ENCODE measurements at regions not wholly inside any gene's neighbourhood (a gene's known extent, or its start where the extent isn't known, plus 50 kb on each side); places are given as distances from the start of the nearest gene placed in this dataset.

- DNase-seq = no peak
These were observed 369.6 kb upstream of the DYNLRB2 start for GRCh38 chr16:80171199-80171598.

GRCh38 chr16:80167657-80168390 lies 373.0 kb upstream of the DYNLRB2 start:
- DNase-seq = no peak

GRCh38 chr16:80166082-80166481 lies 374.7 kb upstream of the DYNLRB2 start:
- DNase-seq = no peak

GRCh38 chr16:80164966-80165550 lies 375.7 kb upstream of the DYNLRB2 start:
- no peak for DNase-seq

GRCh38 chr16:80163339-80163738 lies 377.5 kb upstream of the DYNLRB2 start:
- no peak for DNase-seq

GRCh38 chr16:80161799-80162739 lies 378.7 kb upstream of the DYNLRB2 start:
- no peak for DNase-seq

GRCh38 chr16:80158766-80159165 lies 382.0 kb upstream of the DYNLRB2 start:
- DNase-seq = no peak

GRCh38 chr16:80151722-80152111 lies 389.1 kb upstream of the DYNLRB2 start:
- no peak for DNase-seq

- DNase-seq = no peak
These were observed 389.6 kb upstream of the DYNLRB2 start for GRCh38 chr16:80150978-80151721.

GRCh38 chr16:80148826-80149225 lies 392.0 kb upstream of the DYNLRB2 start:
- no peak for DNase-seq

- no peak for DNase-seq
These were observed 393.7 kb upstream of the DYNLRB2 start for GRCh38 chr16:80147026-80147655.

- DNase-seq = no peak
These were observed 396.6 kb upstream of the DYNLRB2 start for GRCh38 chr16:80144191-80144590.

- no peak for DNase-seq
These were observed 397.9 kb upstream of the DYNLRB2 start for GRCh38 chr16:80142940-80143339.

- no peak for DNase-seq
These were observed 398.5 kb upstream of the DYNLRB2 start for GRCh38 chr16:80142281-80142680.

- no peak for DNase-seq
These were observed 411.0 kb upstream of the DYNLRB2 start for GRCh38 chr16:80129791-80130190.

GRCh38 chr16:80125677-80126076 lies 415.1 kb upstream of the DYNLRB2 start:
- DNase-seq = no peak

- no peak for DNase-seq
These were observed 417.6 kb upstream of the DYNLRB2 start for GRCh38 chr16:80123189-80123588.

- no peak for DNase-seq
These were observed 418.7 kb upstream of the DYNLRB2 start for GRCh38 chr16:80122115-80122514.

- DNase-seq = no peak
These were observed 419.3 kb upstream of the DYNLRB2 start for GRCh38 chr16:80121522-80121909.

GRCh38 chr16:80120899-80121521 lies 419.8 kb upstream of the DYNLRB2 start:
- DNase-seq = no peak

- DNase-seq = no peak
These were observed 423.1 kb upstream of the DYNLRB2 start for GRCh38 chr16:80117556-80118130.

- DNase-seq = no peak
These were observed 424.1 kb upstream of the DYNLRB2 start for GRCh38 chr16:80116711-80117110.

Measured in activated T-cell treated with anti-CD3 and anti-CD28 coated beads for 4 hours (primary cell).